ENCODE measurements at regions not wholly inside any gene's neighbourhood (a gene's known extent, or its start where the extent isn't known, plus 50 kb on each side); places are given as distances from the start of the nearest gene placed in this dataset.

- H3K9me3 Mint-ChIP-seq: no peaks in the 10 kb centered on the region
- Histone ChIP-seq H4K91ac (ENCODE audit: insufficient read length, low read depth, low read length) (no peak overlapping the region), H2AFZ (ENCODE audit: low read length) (no peak overlapping the region), H3K4ac (ENCODE audit: low read depth, low read length) (no peak overlapping the region), H3K23me2 (ENCODE audit: insufficient read length, low read depth, low read length, poor library complexity, severe bottlenecking) (no peaks in the 10 kb centered on the region), H3K18ac (ENCODE audit: insufficient read length, low read depth, low read length) (no peak overlapping the region), H2BK12ac (ENCODE audit: insufficient read length, low read depth, low read length) (no peak overlapping the region), H3K79me2 (ENCODE audit: insufficient read depth, low read length) (no peaks in the 10 kb centered on the region), H3K4me1 (ENCODE audit: insufficient read depth, low read length) (no peaks in the 10 kb centered on the region), H3T11ph (ENCODE audit: low read length) (no peak overlapping the region), H2BK120ac (ENCODE audit: low read depth, low read length, poor library complexity, severe bottlenecking) (no peak overlapping the region), H2BK20ac (ENCODE audit: low read depth, low read length, poor library complexity, severe bottlenecking) (no peak overlapping the region), H2BK15ac (ENCODE audit: low read depth, low read length) (no peak overlapping the region), H2BK5ac (ENCODE audit: insufficient read length, low read length) (no peak overlapping the region), H3K79me1 (ENCODE audit: insufficient read depth, low read depth, low read length, poor library complexity, severe bottlenecking) (no peaks in the 10 kb centered on the region), H3K9me3 (ENCODE audit: control insufficient read depth, low read depth, low read length) (no peaks in the 10 kb centered on the region), H4K20me1 (ENCODE audit: control insufficient read depth, insufficient read depth, insufficient read length) (no peaks in the 10 kb centered on the region), H3K4me2 (ENCODE audit: insufficient read depth, insufficient read length, low read length) (no peak overlapping the region), H3K9ac (ENCODE audit: extremely low read depth, insufficient read length, low read length) (no peak overlapping the region), H3K27me3 (ENCODE audit: insufficient read depth, low read length) (no peaks in the 10 kb centered on the region), H3K23ac (ENCODE audit: insufficient read length, low read depth, low read length) (no peak overlapping the region), H3K56ac (ENCODE audit: insufficient read length, low read depth, low read length) (no peak overlapping the region), H4K8ac (replicated peaks; ENCODE audit: insufficient read length, low read depth, low read length) (no peak overlapping the region), H2AK5ac (ENCODE audit: insufficient read length, low read length) (no peak overlapping the region), H3K14ac (ENCODE audit: insufficient read depth, low read length) (no peak overlapping the region), H3K27ac (ENCODE audit: insufficient read length, low read depth, low read length) (no peak overlapping the region), H4K5ac (ENCODE audit: insufficient read length, low read depth, low read length) (no peak overlapping the region)
- no peaks in the 10 kb centered on the region for H3K36me3 Mint-ChIP-seq (ENCODE audit: insufficient read depth in 1 of 3, low read depth in 3 of 3)
- H3K4me1 Mint-ChIP-seq: no peaks in the 10 kb centered on the region
- H3K27me3 Mint-ChIP-seq (ENCODE audit: low read depth): no peaks in the 10 kb centered on the region
- DNase-seq: no peak
- no peak overlapping the region for H3K27ac Mint-ChIP-seq
- H3K4me3 Mint-ChIP-seq: no peak overlapping the region
- TF ChIP-seq, protein P1, sequence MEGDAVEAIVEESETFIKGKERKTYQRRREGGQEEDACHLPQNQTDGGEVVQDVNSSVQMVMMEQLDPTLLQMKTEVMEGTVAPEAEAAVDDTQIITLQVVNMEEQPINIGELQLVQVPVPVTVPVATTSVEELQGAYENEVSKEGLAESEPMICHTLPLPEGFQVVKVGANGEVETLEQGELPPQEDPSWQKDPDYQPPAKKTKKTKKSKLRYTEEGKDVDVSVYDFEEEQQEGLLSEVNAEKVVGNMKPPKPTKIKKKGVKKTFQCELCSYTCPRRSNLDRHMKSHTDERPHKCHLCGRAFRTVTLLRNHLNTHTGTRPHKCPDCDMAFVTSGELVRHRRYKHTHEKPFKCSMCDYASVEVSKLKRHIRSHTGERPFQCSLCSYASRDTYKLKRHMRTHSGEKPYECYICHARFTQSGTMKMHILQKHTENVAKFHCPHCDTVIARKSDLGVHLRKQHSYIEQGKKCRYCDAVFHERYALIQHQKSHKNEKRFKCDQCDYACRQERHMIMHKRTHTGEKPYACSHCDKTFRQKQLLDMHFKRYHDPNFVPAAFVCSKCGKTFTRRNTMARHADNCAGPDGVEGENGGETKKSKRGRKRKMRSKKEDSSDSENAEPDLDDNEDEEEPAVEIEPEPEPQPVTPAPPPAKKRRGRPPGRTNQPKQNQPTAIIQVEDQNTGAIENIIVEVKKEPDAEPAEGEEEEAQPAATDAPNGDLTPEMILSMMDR (conservative IDR thresholded peaks at IDR 0.05): no peak
- WGBS (ENCODE audit: extremely low coverage, insufficient read length, low lambda C conversion rate): no CpG with 5 or more reads among the region's 6 CpGs
Observed at GRCh38 chr10:27451054-27451453, 53.0 kb upstream of the RAB18 start.
